NAMALWA (cell line): ENCODE measurements at regions not wholly inside any gene's neighbourhood (a gene's known extent, or its start where the extent isn't known, plus 50 kb on each side); places are given as distances from the start of the nearest gene placed in this dataset.
"Not testable (repeated sequence)": the region's sequence is repeated elsewhere in the genome, so short reads cannot be mapped to it uniquely, and the experiment has no call there.

ENCODE experiments used
- DNase-seq: peaks from one replicate; pipeline ENCODE4 v3.0.0-alpha.2; 2015; ENCODE audit warnings: low spot score

- DNase-seq = no peak
Measured at GRCh38 chr7:120190109-120190508, 82.9 kb upstream of the KCND2 start.

GRCh38 chr7:120190566-120190965 lies 82.4 kb upstream of the KCND2 start:
- DNase-seq = no peak

DNA sequence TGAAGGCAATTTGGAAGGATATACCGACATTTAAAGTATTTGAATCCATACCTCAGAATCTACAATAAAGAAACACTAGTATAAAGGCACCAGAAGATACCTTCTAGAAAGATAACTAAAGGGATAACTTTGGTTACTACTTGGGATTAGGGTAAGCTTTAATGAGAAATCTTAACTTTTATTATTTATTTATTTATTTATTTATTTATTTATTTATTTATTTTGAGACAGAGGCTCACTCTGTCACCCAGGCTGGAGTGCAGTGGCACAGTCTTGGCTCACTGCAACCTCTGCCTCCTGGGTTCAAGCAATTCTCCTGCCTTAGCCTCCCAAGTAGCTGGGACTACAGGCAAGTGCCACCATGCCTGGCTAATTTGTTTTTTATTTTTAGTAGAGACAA lies 81.6 kb upstream of the KCND2 start:
- not testable (repeated sequence) for DNase-seq

- no peak for DNase-seq
Measured at GRCh38 chr7:120201290-120201689, 71.7 kb upstream of the KCND2 start.

GRCh38 chr7:120205101-120205500 lies 67.9 kb upstream of the KCND2 start:
- no peak for DNase-seq

DNA sequence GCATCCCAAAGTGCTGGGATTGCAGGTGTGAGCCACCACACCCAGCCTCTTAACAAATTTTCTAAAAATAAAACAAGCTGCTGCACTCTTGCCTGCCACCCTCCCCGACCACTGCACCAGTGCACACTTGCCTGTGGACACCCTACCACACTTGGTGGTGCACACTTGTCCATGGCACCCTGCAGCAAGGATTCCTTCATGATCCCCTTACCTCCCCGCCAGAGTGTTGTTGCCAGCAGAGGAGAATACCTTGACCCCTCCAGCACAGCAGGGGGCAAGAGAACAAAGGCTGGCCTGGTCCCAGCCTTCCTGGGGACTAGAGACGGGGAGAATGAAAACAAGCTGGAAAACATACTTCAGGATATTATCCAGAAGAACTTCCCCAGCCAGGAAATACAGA lies 65.9 kb upstream of the KCND2 start:
- DNase-seq = no peak

DNA sequence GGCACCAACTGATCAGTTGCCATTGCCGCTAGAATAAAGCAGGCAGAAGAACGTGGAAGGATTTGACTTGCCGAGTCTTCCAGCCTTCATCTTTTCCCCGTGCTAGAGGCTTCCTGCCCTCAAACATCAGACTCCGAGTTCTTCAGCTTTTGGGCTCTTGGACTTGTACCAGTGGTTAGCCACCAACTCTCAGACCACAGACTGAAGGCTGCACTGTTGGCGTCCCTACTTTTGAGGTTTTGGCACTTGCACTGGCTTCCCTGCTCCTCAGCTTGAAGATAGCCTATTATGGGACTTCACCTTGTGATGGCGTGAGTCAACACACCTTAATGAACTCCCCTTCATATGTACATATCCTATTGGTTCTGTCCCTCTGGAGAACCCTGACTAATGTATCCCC lies 57.3 kb upstream of the KCND2 start:
- DNase-seq = no peak

- no peak for DNase-seq
Measured at GRCh38 chr7:120216947-120217346, 56.0 kb upstream of the KCND2 start.

GRCh38 chr7:120218712-120219111 lies 54.3 kb upstream of the KCND2 start:
- no peak for DNase-seq

- no peak for DNase-seq
Measured at GRCh38 chr7:120221666-120222065, 51.3 kb upstream of the KCND2 start.
